OCI-LY7 (cell line): ENCODE measurements at regions not wholly inside any gene's neighbourhood (a gene's known extent, or its start where the extent isn't known, plus 50 kb on each side); places are given as distances from the start of the nearest gene placed in this dataset.

ENCODE experiments used
- BruUV-seq: library from RNA; stranded (reverse); fragments of 400-500 nt; replicated peaks from 2 replicates; lab custom pipeline; 2021; lab: Mats Ljungman, UMichigan
- CTCF ChIA-PET: fragments of 300-600 bp; sonication (Branson Sonifier 250); formaldehyde crosslinking; loops from one replicate; lab custom pipeline; 2022; ENCODE audit warnings: antibody characterized with exemption; ENCODE audit not compliant: unreplicated experiment; lab: Charles Lee
- POLR2A ChIA-PET: fragments of 300-600 bp; sonication (Branson Sonifier 250); formaldehyde crosslinking; loops from one replicate; lab custom pipeline; 2022; ENCODE audit warnings: antibody characterized with exemption; lab: Charles Lee
- DNase-seq: peaks from one replicate; pipeline ENCODE4 v3.0.0-alpha.2; 2015; ENCODE audit warnings: low spot score
- H2AFZ ChIP-seq: fragments of 200-600 bp; sonication (generic), shearing (Covaris generic); 2 replicates; pipeline ENCODE4 v1.6.1; 2014; ENCODE audit warnings: mild to moderate bottlenecking, antibody characterized with exemption, low read length, moderate library complexity
- H3K27ac ChIP-seq: fragments of 200-600 bp; sonication (generic); 2 replicates; pipeline ENCODE4 v1.5.1; 2014; ENCODE audit warnings: mixed run types, low read depth, mild to moderate bottlenecking, moderate library complexity, low read length, inconsistent platforms; ENCODE audit not compliant: poor library complexity, severe bottlenecking
- H3K36me3 ChIP-seq: fragments of 200-600 bp; sonication (generic); 2 replicates; pipeline ENCODE4 v1.6.1; 2014; ENCODE audit warnings: mild to moderate bottlenecking, antibody characterized with exemption, low read length, moderate library complexity, mixed read lengths; ENCODE audit not compliant: insufficient read depth
- H3K4me1 ChIP-seq: fragments of 200-600 bp; sonication (generic); 2 replicates; pipeline ENCODE4 v1.5.1; 2014; ENCODE audit warnings: mild to moderate bottlenecking, low read length; ENCODE audit not compliant: insufficient read depth, poor library complexity, severe bottlenecking
- H3K4me2 ChIP-seq: fragments of 200-600 bp; sonication (generic); 2 replicates; pipeline ENCODE4 v1.6.1; 2014; ENCODE audit warnings: mild to moderate bottlenecking, low read length
- H3K4me3 ChIP-seq: fragments of 200-600 bp; sonication (generic); 2 replicates; pipeline ENCODE4 v1.5.1; 2014; ENCODE audit warnings: mild to moderate bottlenecking, low read depth, low read length; ENCODE audit not compliant: poor library complexity, severe bottlenecking
- H3K79me2 ChIP-seq: fragments of 200-600 bp; sonication (generic); 2 replicates; pipeline ENCODE4 v1.6.1; 2016; ENCODE audit warnings: low read depth, mild to moderate bottlenecking, low read length, moderate library complexity, mixed read lengths; ENCODE audit not compliant: insufficient read depth
- H3K9me2 ChIP-seq: fragments of 200-600 bp; sonication (generic); 2 replicates; pipeline ENCODE4 v1.6.1; 2016; ENCODE audit warnings: mild to moderate bottlenecking, low read length, mixed read lengths; ENCODE audit not compliant: insufficient read depth
- H3K9me3 ChIP-seq: fragments of 200-600 bp; sonication (generic); 2 replicates; pipeline ENCODE4 v1.6.1; 2014; ENCODE audit warnings: mild to moderate bottlenecking, mixed run types, low read length, mixed read lengths
- H4K20me1 ChIP-seq: fragments of 200-600 bp; sonication (generic); 2 replicates; pipeline ENCODE4 v1.6.1; 2014; ENCODE audit warnings: mild to moderate bottlenecking, antibody characterized with exemption, low read length, moderate library complexity, mixed read lengths; ENCODE audit not compliant: insufficient read depth
- EZH2phosphoT487 ChIP-seq: fragments of 200-600 bp; sonication (generic); IDR thresholded peaks from 2 replicates; pipeline ENCODE4 v1.6.1; 2018; ENCODE audit warnings: low read depth, borderline replicate concordance, mild to moderate bottlenecking, mixed run types, antibody characterized with exemption, low read length, moderate library complexity, mixed read lengths
- intact Hi-C: fragments of 100-400 bp; cut with micrococcal nuclease; formaldehyde crosslinking; loops from one replicate; pipeline ENCODE4 v1.10.0; 2022; ENCODE audit not compliant: unreplicated experiment
- TF ChIP-seq, protein P1 (sequence below): fragments of 200-600 bp; sonication (generic); conservative IDR thresholded peaks from 2 replicates; pipeline ENCODE4 v1.5.1; 2014; ENCODE audit warnings: mild to moderate bottlenecking, antibody characterized with exemption, low read length, moderate library complexity, mixed read lengths

GRCh38 chrX:42531441-42531840 is 246.5 kb downstream of the PPP1R2C start:
- H4K20me1 ChIP-seq: no peaks in the 10 kb centered on the region
- H3K9me3 ChIP-seq: no peaks in the 10 kb centered on the region
- no peak overlapping the region for H2AFZ ChIP-seq
- intact Hi-C loops: no loop called here
- no peak for TF ChIP-seq EZH2phosphoT487
- TF ChIP-seq, protein P1, sequence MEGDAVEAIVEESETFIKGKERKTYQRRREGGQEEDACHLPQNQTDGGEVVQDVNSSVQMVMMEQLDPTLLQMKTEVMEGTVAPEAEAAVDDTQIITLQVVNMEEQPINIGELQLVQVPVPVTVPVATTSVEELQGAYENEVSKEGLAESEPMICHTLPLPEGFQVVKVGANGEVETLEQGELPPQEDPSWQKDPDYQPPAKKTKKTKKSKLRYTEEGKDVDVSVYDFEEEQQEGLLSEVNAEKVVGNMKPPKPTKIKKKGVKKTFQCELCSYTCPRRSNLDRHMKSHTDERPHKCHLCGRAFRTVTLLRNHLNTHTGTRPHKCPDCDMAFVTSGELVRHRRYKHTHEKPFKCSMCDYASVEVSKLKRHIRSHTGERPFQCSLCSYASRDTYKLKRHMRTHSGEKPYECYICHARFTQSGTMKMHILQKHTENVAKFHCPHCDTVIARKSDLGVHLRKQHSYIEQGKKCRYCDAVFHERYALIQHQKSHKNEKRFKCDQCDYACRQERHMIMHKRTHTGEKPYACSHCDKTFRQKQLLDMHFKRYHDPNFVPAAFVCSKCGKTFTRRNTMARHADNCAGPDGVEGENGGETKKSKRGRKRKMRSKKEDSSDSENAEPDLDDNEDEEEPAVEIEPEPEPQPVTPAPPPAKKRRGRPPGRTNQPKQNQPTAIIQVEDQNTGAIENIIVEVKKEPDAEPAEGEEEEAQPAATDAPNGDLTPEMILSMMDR: no peak
- ChIA-PET POLR2A (interaction anchor here (0.6 kb wide), 1 partner anchor 646 kb away, joined by 3 read pairs; no protein-coding TSS in a partner anchor), CTCF (no interaction called here)
- no peaks in the 10 kb centered on the region for H3K79me2 ChIP-seq
- BruUV-seq: no TSS peak
- H3K9me2 ChIP-seq: no peaks in the 10 kb centered on the region
- H3K4me3 ChIP-seq: no peak overlapping the region
- DNase-seq: no peak
- no peaks in the 10 kb centered on the region for H3K36me3 ChIP-seq
- H3K27ac ChIP-seq: no peak overlapping the region
- H3K4me2 ChIP-seq: no peak overlapping the region
- no peaks in the 10 kb centered on the region for H3K4me1 ChIP-seq

DNA sequence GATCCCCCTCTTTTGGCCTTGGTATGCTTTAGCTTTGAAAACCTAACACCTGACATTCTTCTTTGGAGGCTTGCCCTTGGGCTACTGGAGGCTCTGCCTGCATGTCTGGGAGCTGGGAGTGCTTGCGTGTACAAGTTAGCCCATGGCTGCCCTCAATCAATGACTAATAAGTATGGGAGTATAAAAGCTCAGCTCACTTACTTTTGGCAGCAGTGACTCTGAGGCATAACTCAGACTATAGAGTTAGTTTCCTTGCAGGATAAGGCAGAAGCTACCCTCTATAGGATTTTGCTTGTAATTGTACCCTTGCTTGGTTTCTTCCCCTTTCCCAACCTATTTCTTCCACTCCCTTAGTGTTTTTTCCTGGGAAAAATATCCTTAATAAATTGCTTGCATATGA is 247.9 kb downstream of the PPP1R2C start:
- no peaks in the 10 kb centered on the region for H4K20me1 ChIP-seq
- intact Hi-C loops: no loop called here
- DNase-seq: no peak

GRCh38 chrX:42524379-42524778 is 253.6 kb downstream of the PPP1R2C start:
- ChIA-PET CTCF (no interaction called here), POLR2A (no interaction called here)
- Histone ChIP-seq H4K20me1 (no peaks in the 10 kb centered on the region), H3K9me3 (0 out of 2 replicates have a peak, but pooled peaks cover 4% of the 10 kb centered on the region), H3K9me2 (no peaks in the 10 kb centered on the region), H3K4me2 (no peak overlapping the region), H3K36me3 (no peaks in the 10 kb centered on the region), H3K27ac (no peak overlapping the region), H2AFZ (no peak overlapping the region), H3K4me3 (no peak overlapping the region), H3K4me1 (no peaks in the 10 kb centered on the region), H3K79me2 (no peaks in the 10 kb centered on the region)
- intact Hi-C loops: no loop called here
- no TSS peak for BruUV-seq
- no peak for DNase-seq
- TF ChIP-seq, protein P1: no peak
- no peak for TF ChIP-seq EZH2phosphoT487

More for the DNA sequence above, 247.9 kb downstream of the PPP1R2C start:
- H3K79me2 ChIP-seq: no peaks in the 10 kb centered on the region
- H3K27ac ChIP-seq: no peak overlapping the region
- no peak overlapping the region for H3K4me3 ChIP-seq
- H3K9me2 ChIP-seq: no peaks in the 10 kb centered on the region
- no peaks in the 10 kb centered on the region for H3K4me1 ChIP-seq
- ChIA-PET CTCF (no interaction called here), POLR2A (interaction anchor here (0.5 to 0.6 kb wide), 2 partner anchors 92 to 574 kb away, joined by 3 read pairs; no protein-coding TSS in a partner anchor)
- no peak overlapping the region for H3K4me2 ChIP-seq
- H3K36me3 ChIP-seq: no peaks in the 10 kb centered on the region
- H3K9me3 ChIP-seq: 0 out of 2 replicates have a peak, but pooled peaks cover 4% of the 10 kb centered on the region
- TF ChIP-seq, protein P1: no peak
- no peak for TF ChIP-seq EZH2phosphoT487
- no peak overlapping the region for H2AFZ ChIP-seq
- BruUV-seq: no TSS peak
